ENCODE measurements at regions not wholly inside any gene's neighbourhood (a gene's known extent, or its start where the extent isn't known, plus 50 kb on each side); places are given as distances from the start of the nearest gene placed in this dataset.

GRCh38 chr14:38135106-38135867 is 72.4 kb upstream of the SSTR1 start:
- no peak for DNase-seq (ENCODE audit: low read depth in 3 of 3, low spot score in 2 of 3)

- no peak for DNase-seq (ENCODE audit: low read depth in 3 of 3, low spot score in 2 of 3)
Observed at GRCh38 chr14:38137005-38137404, 70.7 kb upstream of the SSTR1 start.

- DNase-seq (ENCODE audit: low read depth in 3 of 3, low spot score in 2 of 3), result no peak
Observed at GRCh38 chr14:38138473-38139138, 69.1 kb upstream of the SSTR1 start.

GRCh38 chr14:38139926-38140325 is 67.8 kb upstream of the SSTR1 start:
- no peak for DNase-seq (ENCODE audit: low read depth in 3 of 3, low spot score in 2 of 3)

- DNase-seq (ENCODE audit: low read depth in 3 of 3, low spot score in 2 of 3), result no peak
Observed at GRCh38 chr14:38143170-38143569, 64.5 kb upstream of the SSTR1 start.

- no peak for DNase-seq (ENCODE audit: low read depth in 3 of 3, low spot score in 2 of 3)
Observed at GRCh38 chr14:38143659-38144505, 63.8 kb upstream of the SSTR1 start.

GRCh38 chr14:38145142-38145541 is 62.6 kb upstream of the SSTR1 start:
- DNase-seq (ENCODE audit: low read depth in 3 of 3, low spot score in 2 of 3), result no peak

GRCh38 chr14:38150075-38150474 is 57.6 kb upstream of the SSTR1 start:
- DNase-seq (ENCODE audit: low read depth in 3 of 3, low spot score in 2 of 3), result no peak

All from right renal cortex interstitium (tissue), 3 donors.